Neuron (in vitro differentiated cells): ENCODE measurements at regions not wholly inside any gene's neighbourhood (a gene's known extent, or its start where the extent isn't known, plus 50 kb on each side); places are given as distances from the start of the nearest gene placed in this dataset.
A peak's percentile ranks its signal among the peaks of the same experiment; 100 is the strongest.

ENCODE experiments used
- H2AFZ ChIP-seq: one replicate; pipeline ENCODE4 v1.6.1; 2013; ENCODE audit warnings: low read depth, mild to moderate bottlenecking, inconsistent platforms, low read length, moderate library complexity
- H3K27me3 ChIP-seq: one replicate; pipeline ENCODE4 v1.6.1; 2013; ENCODE audit warnings: low read length; ENCODE audit not compliant: insufficient read depth
- H3K36me3 ChIP-seq: one replicate; pipeline ENCODE4 v1.6.1; 2013; ENCODE audit warnings: low read length; ENCODE audit not compliant: insufficient read depth
- H3K4me1 ChIP-seq: one replicate; pipeline ENCODE4 v1.6.1; 2013; ENCODE audit warnings: low read length; ENCODE audit not compliant: insufficient read depth
- H3K4me3 ChIP-seq: 2 replicates; pipeline ENCODE4 v1.5.1; 2013; ENCODE audit warnings: mild to moderate bottlenecking, low read length, moderate library complexity
- H3K9me3 ChIP-seq: one replicate; pipeline ENCODE4 v1.6.1; 2013; ENCODE audit warnings: low read length

DNA sequence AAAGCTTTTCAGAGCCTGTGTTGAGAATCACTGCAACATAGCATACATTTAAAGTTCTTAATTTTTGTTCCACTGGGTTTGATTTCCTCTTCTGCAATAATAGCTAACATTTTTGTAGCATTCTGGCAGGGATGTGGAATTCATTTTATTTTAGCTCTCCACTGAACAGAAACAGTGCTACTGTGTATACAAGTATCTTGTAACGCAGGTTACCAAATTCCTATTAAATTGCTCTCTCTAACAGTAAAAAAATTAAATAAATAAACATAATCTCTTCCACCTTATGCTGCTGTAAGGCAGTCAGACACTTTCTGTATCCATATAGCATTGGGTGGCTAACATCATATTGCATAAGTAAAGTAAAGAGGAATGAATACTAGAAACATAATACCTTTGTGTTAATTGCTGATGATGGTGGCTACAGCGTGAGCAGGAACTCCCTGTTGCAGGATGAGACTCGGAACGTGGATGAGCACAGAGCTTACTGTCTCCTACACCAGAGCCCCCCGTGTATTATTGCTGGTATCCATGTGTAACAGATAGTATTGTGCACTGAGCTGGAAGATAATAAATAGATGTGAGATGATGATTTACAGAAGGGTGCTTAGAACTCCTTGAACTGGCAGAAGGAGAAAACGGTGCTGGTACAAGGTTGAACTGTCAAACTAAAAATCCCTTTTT, 276.9 kb upstream of the SNX7 start:
- no peak overlapping the region for H2AFZ ChIP-seq
- no peak overlapping the region for H3K4me3 ChIP-seq
- no peaks in the 10 kb centered on the region for H3K27me3 ChIP-seq
- no peaks in the 10 kb centered on the region for H3K36me3 ChIP-seq
- no peaks in the 10 kb centered on the region for H3K4me1 ChIP-seq
- no peaks in the 10 kb centered on the region for H3K9me3 ChIP-seq

DNA sequence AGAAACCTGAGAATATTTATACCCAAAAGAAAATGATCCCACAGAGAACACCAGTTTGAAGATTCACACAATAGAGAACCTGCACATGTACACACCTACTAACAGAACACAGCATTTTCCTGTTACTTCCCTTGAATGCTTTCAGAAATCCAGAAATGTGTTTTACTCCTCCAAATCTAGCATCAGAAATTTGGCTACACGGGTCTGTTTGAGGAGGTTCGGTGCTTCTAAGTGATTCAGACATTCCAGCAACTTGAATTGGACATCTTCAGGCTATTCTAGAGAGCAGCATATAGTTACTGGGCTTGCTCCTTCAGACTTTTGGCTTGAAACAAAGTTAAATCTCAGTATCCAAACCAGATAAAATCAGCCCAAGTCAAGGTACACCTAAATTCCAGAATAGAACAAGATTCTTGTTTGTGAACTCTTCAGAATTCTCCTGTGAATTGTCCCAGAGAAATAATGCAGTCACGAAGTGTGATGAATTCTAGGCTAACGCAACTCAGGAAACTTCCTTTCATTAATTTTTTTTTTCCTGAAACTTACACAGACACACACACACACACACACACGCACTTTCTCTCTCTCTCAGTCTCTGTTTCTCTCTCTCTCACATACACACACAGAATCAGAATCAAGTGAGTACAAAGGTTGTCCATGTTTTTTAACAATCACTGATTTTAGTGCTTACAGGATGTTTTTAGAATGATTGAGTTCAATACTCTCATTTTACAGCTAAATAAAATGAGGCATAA, 278.4 kb upstream of the SNX7 start:
- no peaks in the 10 kb centered on the region for H3K9me3 ChIP-seq
- H3K36me3 ChIP-seq, result no peaks in the 10 kb centered on the region
- peak overlapping the region; percentile 5 for H2AFZ ChIP-seq
- no peaks in the 10 kb centered on the region for H3K27me3 ChIP-seq
- H3K4me3 ChIP-seq, result no peak overlapping the region
- H3K4me1 ChIP-seq, result no peaks in the 10 kb centered on the region

DNA sequence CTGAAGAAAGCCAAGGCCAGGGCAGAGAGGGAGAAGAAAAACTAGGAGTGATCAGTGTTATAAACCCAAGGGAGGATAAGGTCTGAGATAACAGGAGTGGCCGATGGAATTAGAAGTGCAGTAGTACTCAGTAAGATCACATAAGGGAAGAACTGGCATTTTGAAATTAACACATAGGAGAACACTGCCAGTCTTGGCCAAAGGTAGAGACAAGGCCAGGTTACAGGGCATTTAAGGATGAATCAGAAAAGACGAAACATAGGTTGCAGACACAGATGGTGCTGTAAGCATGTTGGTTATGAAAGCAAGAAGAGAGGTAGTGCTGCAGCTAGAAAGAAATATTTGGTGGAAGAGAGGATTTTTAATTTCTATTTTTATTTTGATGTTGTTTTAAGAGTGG, 278.9 kb upstream of the SNX7 start:
- Histone ChIP-seq H3K4me3 (no peak overlapping the region), H3K9me3 (no peaks in the 10 kb centered on the region), H3K27me3 (no peaks in the 10 kb centered on the region), H3K36me3 (no peaks in the 10 kb centered on the region), H2AFZ (no peak overlapping the region), H3K4me1 (no peaks in the 10 kb centered on the region)

DNA sequence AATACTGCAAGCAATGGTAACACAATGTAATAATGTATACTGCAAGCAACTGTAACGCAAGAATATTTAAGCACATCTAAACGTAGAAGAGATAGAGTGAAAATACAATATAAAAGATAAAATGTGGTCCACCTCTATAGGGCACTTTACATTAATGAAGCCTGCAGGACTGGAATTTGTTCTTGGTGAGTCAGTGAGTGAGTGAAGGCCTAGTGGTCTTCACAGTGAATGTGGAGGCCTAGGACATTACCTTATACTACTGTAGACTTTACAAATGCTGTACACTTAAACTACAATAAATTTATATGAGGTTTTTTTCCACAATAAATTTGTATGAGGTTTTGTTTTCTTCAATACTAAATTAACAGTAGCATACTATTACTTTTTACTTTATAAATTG, 287.4 kb upstream of the SNX7 start:
- Histone ChIP-seq H2AFZ (no peak overlapping the region), H3K9me3 (no peaks in the 10 kb centered on the region), H3K36me3 (no peaks in the 10 kb centered on the region), H3K4me3 (no peak overlapping the region), H3K4me1 (no peaks in the 10 kb centered on the region), H3K27me3 (no peaks in the 10 kb centered on the region)

DNA sequence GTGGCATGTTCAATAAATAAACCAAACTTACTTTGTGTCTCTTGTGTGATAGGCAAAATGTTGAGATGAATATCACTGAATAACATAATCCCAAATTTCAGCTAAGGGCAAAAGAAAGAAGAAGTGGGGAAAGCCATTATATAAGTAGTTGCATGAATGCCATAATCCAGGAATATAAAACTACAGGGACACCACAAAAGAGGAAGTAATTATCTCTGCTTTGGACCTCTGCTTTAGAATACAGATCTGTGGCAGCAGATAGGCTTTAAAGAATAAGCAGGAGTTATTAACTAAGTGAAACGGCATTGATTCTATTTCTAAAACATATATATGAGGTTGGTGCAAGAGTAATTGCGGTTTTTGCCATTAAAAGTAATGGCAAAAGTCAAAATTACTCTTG, 288.5 kb upstream of the SNX7 start:
- H3K36me3 ChIP-seq, result no peaks in the 10 kb centered on the region
- no peaks in the 10 kb centered on the region for H3K4me1 ChIP-seq
- H3K9me3 ChIP-seq, result no peaks in the 10 kb centered on the region
- H3K4me3 ChIP-seq, result no peak overlapping the region
- H3K27me3 ChIP-seq, result no peaks in the 10 kb centered on the region
- H2AFZ ChIP-seq, result no peak overlapping the region

DNA sequence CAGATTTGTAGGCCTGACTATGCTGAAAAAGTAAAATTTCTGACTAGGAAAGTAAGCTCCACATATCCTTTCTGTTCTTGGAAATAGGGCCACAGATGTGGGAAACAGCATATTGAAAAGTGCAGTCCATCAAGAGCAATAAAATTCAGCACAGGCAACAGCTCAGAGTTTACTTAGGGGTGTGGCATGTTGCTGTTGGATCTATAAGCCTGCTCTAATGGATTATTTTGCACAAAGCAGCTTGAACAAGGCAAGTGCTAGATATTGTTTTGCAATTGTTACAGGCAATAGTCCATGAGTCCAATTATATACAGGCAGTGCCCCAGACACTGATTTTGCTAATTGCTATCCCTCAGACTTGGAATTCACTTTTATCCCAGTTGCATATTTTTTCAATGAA, 289.8 kb upstream of the SNX7 start:
- no peaks in the 10 kb centered on the region for H3K36me3 ChIP-seq
- H2AFZ ChIP-seq, result no peak overlapping the region
- no peaks in the 10 kb centered on the region for H3K4me1 ChIP-seq

DNA sequence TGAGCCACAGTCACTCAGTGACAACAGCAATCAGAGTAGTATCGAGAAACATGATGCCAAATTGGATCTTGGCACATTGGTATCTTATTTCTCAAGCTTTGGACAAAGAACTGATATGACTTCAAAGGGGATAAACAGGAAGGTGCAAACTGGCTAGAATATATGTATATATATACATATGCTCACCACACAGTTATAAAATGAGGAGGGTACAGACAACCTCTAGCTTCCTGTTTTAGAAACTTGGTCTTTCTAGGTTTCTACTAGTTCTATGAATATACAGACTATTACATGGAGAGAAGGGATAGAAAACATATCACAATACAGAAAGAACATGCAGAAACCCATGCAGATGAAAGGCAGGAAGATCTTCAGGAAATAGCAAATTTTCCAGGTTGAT, 292.1 kb upstream of the SNX7 start:
- H3K36me3 ChIP-seq, result no peaks in the 10 kb centered on the region
- no peaks in the 10 kb centered on the region for H3K4me1 ChIP-seq
- H2AFZ ChIP-seq, result no peak overlapping the region
- H3K27me3 ChIP-seq, result no peaks in the 10 kb centered on the region
- no peak overlapping the region for H3K4me3 ChIP-seq
- H3K9me3 ChIP-seq, result no peaks in the 10 kb centered on the region

More for the DNA sequence above, 289.8 kb upstream of the SNX7 start:
- H3K4me3 ChIP-seq, result no peak overlapping the region
- no peaks in the 10 kb centered on the region for H3K9me3 ChIP-seq
- no peaks in the 10 kb centered on the region for H3K27me3 ChIP-seq

DNA sequence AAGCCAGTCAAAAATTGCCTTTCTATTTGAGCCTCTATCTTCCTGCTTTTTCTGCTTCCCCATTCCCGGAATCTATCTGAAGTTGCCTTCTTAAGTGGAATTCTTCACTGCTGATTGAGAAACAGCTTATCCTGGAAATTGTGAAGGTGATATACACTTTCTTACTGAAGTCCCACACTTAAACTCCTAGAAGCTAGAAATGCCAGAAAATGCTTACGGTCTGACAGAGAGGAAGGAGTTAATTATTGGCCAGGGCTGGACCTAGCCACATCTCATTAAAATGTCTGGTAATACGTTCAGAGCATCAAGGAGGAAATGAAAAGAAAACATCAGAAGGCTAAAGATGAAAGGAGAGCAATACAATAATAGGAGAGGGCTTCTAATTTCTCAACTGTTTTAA, 292.5 kb upstream of the SNX7 start:
- Histone ChIP-seq H3K4me1 (no peaks in the 10 kb centered on the region), H3K4me3 (no peak overlapping the region), H3K36me3 (no peaks in the 10 kb centered on the region), H3K27me3 (no peaks in the 10 kb centered on the region), H3K9me3 (no peaks in the 10 kb centered on the region), H2AFZ (no peak overlapping the region)

DNA sequence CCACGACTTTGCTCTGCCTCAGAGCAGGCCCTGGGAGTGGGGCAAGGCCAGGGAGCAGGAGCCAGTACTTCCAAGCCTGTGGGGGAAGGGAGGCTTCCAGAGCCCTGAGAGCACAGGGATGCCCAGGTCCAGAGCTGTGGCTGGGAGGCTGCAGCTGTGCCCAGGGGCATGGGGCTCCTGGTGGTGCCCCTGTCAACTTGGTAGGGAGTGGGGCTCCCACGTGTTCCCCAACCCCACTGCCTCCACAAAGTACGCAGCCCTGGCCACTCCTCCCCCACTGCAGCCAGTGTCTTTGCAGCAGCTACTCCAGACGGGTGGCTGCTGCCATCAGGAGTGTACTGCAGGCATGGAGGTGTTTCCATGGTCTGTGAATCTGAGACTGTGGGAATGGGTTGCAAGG, 294.1 kb upstream of the SNX7 start:
- Histone ChIP-seq H3K36me3 (no peaks in the 10 kb centered on the region), H2AFZ (no peak overlapping the region), H3K27me3 (no peaks in the 10 kb centered on the region), H3K4me1 (no peaks in the 10 kb centered on the region), H3K4me3 (no peak overlapping the region), H3K9me3 (no peaks in the 10 kb centered on the region)

DNA sequence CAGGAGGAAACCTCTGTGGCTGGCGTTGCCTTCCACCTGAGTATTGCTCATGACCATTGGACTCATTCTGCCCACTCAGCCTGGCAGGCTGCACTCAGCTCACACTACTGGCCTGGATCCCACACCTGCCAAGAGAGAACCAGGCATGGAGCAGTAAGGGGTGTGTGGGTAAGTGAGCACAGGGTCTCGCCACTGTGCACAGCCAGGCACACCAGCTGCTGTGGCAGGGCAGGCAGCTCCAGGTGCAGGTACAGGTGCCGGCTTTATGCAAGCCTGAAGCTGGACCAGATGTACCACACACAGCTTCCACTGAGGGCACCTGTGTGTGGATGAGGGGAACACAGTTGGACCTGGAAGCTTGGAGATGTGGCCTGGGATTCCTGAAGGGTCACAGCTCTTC, 295.2 kb upstream of the SNX7 start:
- Histone ChIP-seq H3K27me3 (no peaks in the 10 kb centered on the region), H3K4me1 (no peaks in the 10 kb centered on the region), H3K4me3 (no peak overlapping the region), H2AFZ (no peak overlapping the region), H3K36me3 (no peaks in the 10 kb centered on the region), H3K9me3 (no peaks in the 10 kb centered on the region)

DNA sequence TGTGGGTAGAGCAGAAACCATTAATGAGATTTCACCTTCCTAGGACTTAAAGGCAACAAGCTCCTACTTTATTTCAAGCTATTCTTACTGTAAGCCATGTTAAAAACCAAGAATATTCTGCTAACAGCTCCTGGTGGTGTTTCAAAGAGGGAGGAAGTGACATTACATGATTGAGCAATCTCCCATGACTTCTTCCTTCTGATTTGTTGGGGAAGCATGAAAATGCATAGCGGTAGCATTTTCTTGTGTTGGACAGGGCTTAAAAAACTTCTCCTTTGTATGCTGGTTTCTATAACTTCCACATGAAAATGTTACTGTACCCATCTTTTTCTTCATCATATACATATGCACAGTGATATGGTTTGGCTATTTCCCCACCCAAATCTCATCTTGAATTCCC, 297.0 kb upstream of the SNX7 start:
- Histone ChIP-seq H3K27me3 (no peaks in the 10 kb centered on the region), H3K4me1 (no peaks in the 10 kb centered on the region), H3K4me3 (no peak overlapping the region), H3K36me3 (no peaks in the 10 kb centered on the region), H2AFZ (no peak overlapping the region), H3K9me3 (no peaks in the 10 kb centered on the region)

DNA sequence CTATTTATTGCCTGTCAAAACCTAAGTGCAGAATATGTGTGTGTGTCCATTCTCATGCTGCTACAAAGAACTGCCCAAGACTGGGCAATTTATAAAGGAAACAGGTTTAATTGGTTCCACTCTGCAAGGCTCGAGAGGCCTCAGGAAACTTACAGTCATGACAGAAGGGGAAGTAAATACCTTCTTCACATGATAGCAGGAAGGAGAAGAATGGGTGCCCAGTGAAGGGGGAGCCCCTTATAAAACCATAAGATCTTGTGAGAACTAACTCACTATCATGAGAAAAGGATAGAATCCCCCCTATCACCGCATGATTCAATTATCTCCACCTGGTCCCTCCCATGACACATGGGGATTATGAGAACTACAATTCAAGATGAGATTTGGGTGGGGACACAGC, 300.7 kb upstream of the SNX7 start:
- H3K9me3 ChIP-seq, result no peaks in the 10 kb centered on the region
- H3K36me3 ChIP-seq, result no peaks in the 10 kb centered on the region
- no peak overlapping the region for H2AFZ ChIP-seq
- no peaks in the 10 kb centered on the region for H3K4me1 ChIP-seq
- no peaks in the 10 kb centered on the region for H3K27me3 ChIP-seq
- H3K4me3 ChIP-seq, result no peak overlapping the region

DNA sequence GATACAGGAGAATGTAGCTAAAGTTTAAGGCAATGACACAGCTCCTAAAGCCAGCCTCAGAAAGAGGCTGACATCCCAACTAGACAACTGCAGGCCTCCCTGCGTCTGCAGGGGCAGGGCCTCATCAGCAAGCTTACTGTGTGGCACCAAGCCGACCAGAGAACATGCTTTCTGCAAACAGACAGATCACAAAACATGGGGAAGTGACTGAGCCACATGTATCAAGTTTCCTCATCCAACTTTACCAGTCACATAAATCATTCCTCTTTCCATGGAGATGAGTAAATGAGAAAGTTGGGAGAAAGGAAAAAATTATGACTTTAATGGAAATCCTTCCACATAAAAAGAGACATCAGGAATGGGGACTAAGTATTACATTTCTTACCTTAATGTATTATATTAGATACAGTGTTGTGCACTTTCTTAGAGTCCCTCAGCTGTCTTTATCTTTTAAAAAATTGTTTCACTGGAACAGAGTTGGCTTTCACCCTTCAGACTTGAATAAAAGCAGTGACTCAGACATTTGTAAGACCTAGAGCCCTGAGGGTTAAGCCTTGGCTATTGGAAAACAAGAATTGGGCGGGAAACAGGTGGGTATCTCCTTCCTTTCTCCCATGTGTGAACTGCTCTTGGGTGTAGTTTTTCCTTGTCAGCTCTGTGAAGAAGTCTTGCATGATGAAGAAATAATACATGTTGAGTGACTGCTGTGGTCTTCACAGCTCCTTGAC, 305.7 kb upstream of the SNX7 start:
- H2AFZ ChIP-seq, result no peak overlapping the region
- no peak overlapping the region for H3K4me3 ChIP-seq
- no peaks in the 10 kb centered on the region for H3K4me1 ChIP-seq
- no peaks in the 10 kb centered on the region for H3K27me3 ChIP-seq
- H3K36me3 ChIP-seq, result no peaks in the 10 kb centered on the region
- no peaks in the 10 kb centered on the region for H3K9me3 ChIP-seq
